ENCODE measurements at regions not wholly inside any gene's neighbourhood (a gene's known extent, or its start where the extent isn't known, plus 50 kb on each side); places are given as distances from the start of the nearest gene placed in this dataset.

DNA sequence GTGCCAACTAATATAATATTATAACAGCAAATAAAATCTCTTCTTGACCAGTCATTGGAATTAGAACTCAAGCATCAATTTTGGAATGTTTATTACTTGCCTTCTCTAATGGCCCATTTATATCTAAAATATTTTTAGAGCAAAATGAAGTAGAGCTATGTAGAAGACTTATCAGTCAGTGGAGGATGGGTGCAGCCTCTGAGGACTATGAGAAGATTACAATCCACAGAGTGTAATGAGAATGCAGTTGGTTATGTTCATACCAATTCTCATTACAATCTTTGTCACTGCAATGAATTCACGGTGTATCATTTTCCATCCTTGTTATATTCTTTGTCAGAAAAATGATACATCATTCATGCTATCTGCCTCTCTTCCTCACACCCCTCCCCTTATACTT lies 878.1 kb downstream of the CENPC start:
- H3K9me3 ChIP-seq = no peaks in the 10 kb centered on the region
- TF ChIP-seq POLR2A (IDR thresholded peaks at IDR 0.05; ENCODE audit: low read depth) = no peak
- TF ChIP-seq CTCF (IDR thresholded peaks at IDR 0.05) = no peak
- TF ChIP-seq EP300 (IDR thresholded peaks at IDR 0.05) = no peak
- no peak for TF ChIP-seq POLR2AphosphoS5 (IDR thresholded peaks at IDR 0.05)
- no peaks in the 10 kb centered on the region for H3K27me3 ChIP-seq
- H3K4me3 ChIP-seq = no peak overlapping the region
- H3K4me1 ChIP-seq = no peaks in the 10 kb centered on the region
- intact Hi-C loops (cut with DNase I) = no loop called here
- DNase-seq (ENCODE audit: extremely low spot score) = no peak
- 100% methylated on average over 1 of the region's 1 CpG for WGBS
- H3K27ac ChIP-seq (replicated peaks in 1 of 4) = no peak overlapping the region
- no peaks in the 10 kb centered on the region for H3K36me3 ChIP-seq

GRCh38 chr4:66662620-66663019 lies 882.7 kb downstream of the CENPC start:
- H3K36me3 ChIP-seq = no peaks in the 10 kb centered on the region
- no peak overlapping the region for H3K27ac ChIP-seq (replicated peaks in 1 of 4)
- no peak for TF ChIP-seq POLR2A (IDR thresholded peaks at IDR 0.05; ENCODE audit: low read depth)
- no peak for TF ChIP-seq CTCF (IDR thresholded peaks at IDR 0.05)
- no peak for TF ChIP-seq EP300 (IDR thresholded peaks at IDR 0.05)
- H3K27me3 ChIP-seq = no peaks in the 10 kb centered on the region
- no peak overlapping the region for H3K4me3 ChIP-seq
- 66% methylated on average over 3 of the region's 3 CpGs for WGBS
- intact Hi-C loops (cut with DNase I) = no loop called here
- H3K4me1 ChIP-seq = no peaks in the 10 kb centered on the region
- no peak for DNase-seq (ENCODE audit: extremely low spot score)
- no peaks in the 10 kb centered on the region for H3K9me3 ChIP-seq

DNA sequence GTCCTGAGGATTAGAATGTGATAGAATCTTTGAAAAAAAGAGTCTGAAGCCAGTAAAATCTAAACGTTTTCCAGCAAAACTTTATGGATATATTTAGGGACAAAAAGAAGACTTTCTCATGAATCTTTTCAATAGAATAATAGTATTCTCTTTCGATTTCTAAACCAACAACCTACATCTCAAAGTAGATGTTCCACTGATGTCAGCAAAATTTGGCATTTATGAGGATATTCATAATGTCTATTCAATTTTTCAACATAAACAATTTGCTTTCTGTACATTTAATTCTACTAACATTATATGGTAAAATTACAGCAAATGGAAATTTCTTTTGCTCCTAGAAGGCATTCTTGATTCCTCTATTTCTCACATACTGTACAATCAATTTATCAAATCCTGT lies 886.5 kb downstream of the CENPC start:
- intact Hi-C loops (cut with DNase I) = no loop called here
- no peak for TF ChIP-seq CTCF (IDR thresholded peaks at IDR 0.05)
- no peaks in the 10 kb centered on the region for H3K4me1 ChIP-seq
- DNase-seq (ENCODE audit: extremely low spot score) = no peak
- no peaks in the 10 kb centered on the region for H3K9me3 ChIP-seq
- no peak overlapping the region for H3K4me3 ChIP-seq
- no peaks in the 10 kb centered on the region for H3K36me3 ChIP-seq
- no peaks in the 10 kb centered on the region for H3K27me3 ChIP-seq
- 57% methylated on average over 2 of the region's 2 CpGs for WGBS
- no peak overlapping the region for H3K27ac ChIP-seq (replicated peaks in 1 of 4)

- Histone ChIP-seq H3K36me3 (no peaks in the 10 kb centered on the region), H3K9me3 (no peaks in the 10 kb centered on the region), H3K4me3 (no peak overlapping the region), H3K27me3 (no peaks in the 10 kb centered on the region), H3K4me1 (no peaks in the 10 kb centered on the region), H3K27ac (replicated peaks in 1 of 4) (no peak overlapping the region)
- no peak for DNase-seq (ENCODE audit: extremely low spot score)
- intact Hi-C loops (cut with DNase I) = no loop called here
- WGBS = 79% methylated on average over 2 of the region's 2 CpGs
- TF ChIP-seq CTCF (IDR thresholded peaks at IDR 0.05) = no peak
- TF ChIP-seq EP300 (IDR thresholded peaks at IDR 0.05) = no peak
- TF ChIP-seq POLR2AphosphoS5 (IDR thresholded peaks at IDR 0.05) = no peak
- no peak for TF ChIP-seq POLR2A (IDR thresholded peaks at IDR 0.05; ENCODE audit: low read depth)
Observed at GRCh38 chr4:66655505-66655904, 889.8 kb downstream of the CENPC start.

- no peaks in the 10 kb centered on the region for H3K27me3 ChIP-seq
- 48% methylated on average over 2 of the region's 2 CpGs for WGBS
- H3K36me3 ChIP-seq = no peaks in the 10 kb centered on the region
Observed at GRCh38 chr4:66653937-66654336, 891.4 kb downstream of the CENPC start.

More at GRCh38 chr4:66653937-66654336, 891.4 kb downstream of the CENPC start:
- no peak for DNase-seq (ENCODE audit: extremely low spot score)
- H3K4me1 ChIP-seq = no peaks in the 10 kb centered on the region
- intact Hi-C loops (cut with DNase I) = no loop called here
- no peak overlapping the region for H3K4me3 ChIP-seq
- no peaks in the 10 kb centered on the region for H3K9me3 ChIP-seq
- H3K27ac ChIP-seq (replicated peaks in 1 of 4) = no peak overlapping the region
- TF ChIP-seq CTCF (IDR thresholded peaks at IDR 0.05) (no peak), POLR2A (IDR thresholded peaks at IDR 0.05; ENCODE audit: low read depth) (no peak)

Measured in esophagus muscularis mucosa (tissue), 4 donors.